GM10266 (cell line): ENCODE measurements at regions not wholly inside any gene's neighbourhood (a gene's known extent, or its start where the extent isn't known, plus 50 kb on each side); places are given as distances from the start of the nearest gene placed in this dataset.

ENCODE experiments used
- DNase-seq: peaks from one replicate; pipeline ENCODE4 v3.0.0; 2012; ENCODE audit errors: extremely low spot score
- CTCF ChIP-seq: IDR thresholded peaks from 2 replicates; pipeline ENCODE4 v1.5.1; 2012; ENCODE audit warnings: mild to moderate bottlenecking, low read depth; ENCODE audit not compliant: control insufficient read depth, insufficient read depth; ENCODE audit errors: missing control alignments

DNA sequence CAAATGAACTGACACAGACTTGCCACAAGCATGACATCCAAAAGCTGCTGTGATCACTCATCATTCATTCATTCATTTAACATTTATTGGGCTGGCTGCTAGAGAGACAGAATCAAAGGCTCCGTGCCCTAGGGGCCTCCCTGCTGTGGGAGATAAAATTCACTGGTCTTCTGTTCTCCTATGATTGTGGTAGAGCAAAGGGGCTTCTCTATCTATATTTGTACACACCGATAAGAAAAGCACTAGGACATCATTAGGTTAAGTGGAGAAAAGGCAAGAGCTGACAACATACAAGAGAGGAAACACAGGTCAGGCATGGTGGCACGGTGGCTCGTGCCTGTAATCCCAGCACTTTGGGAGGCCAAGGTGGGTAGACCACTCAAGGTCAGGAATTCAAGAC lies 847.0 kb downstream of the TYW1 start:
- TF ChIP-seq CTCF = no peak

DNA sequence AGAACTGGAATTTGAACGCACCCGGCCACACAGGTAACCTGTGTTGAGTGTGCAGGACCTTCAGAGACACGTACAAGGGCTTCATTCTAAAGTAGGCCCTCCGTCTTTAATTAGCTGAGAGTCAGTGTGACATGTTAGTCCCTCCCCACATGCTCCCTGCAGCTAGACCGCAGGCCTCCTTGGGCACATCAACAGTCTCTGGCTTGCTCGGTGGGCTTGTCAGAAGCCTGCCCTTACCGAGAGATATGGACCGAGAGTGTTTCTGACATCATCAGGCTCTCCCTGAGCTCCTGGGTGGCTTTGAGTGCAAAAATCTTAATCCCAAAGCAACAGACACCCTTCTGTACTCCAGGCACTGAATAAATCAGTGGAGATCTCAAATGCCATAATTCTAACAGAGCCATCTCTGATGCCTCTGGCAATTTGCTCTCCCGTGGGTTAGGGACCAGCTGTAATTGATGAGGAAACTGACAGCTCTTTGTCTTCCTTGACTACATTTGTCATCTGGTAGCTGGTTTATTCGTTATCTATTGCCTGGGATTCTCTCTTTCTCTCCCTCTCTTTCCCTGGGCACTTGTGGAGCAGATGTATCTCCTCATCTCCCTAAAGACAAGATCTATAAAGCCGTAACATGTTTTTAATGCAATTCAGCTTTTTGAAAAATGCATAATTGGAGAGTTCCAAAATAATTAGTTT lies 850.6 kb downstream of the TYW1 start:
- no peak for DNase-seq
- TF ChIP-seq CTCF = no peak

More for the DNA sequence above, 847.0 kb downstream of the TYW1 start:
- no peak for DNase-seq

- DNase-seq = no peak
- no peak for TF ChIP-seq CTCF
Observed at GRCh38 chr7:67854221-67855178, 857.9 kb downstream of the TYW1 start.

GRCh38 chr7:67855322-67855721 lies 858.7 kb downstream of the TYW1 start:
- DNase-seq = no peak
- TF ChIP-seq CTCF = no peak

- TF ChIP-seq CTCF = no peak
Observed at GRCh38 chr7:67856046-67856445, 859.4 kb downstream of the TYW1 start.

DNA sequence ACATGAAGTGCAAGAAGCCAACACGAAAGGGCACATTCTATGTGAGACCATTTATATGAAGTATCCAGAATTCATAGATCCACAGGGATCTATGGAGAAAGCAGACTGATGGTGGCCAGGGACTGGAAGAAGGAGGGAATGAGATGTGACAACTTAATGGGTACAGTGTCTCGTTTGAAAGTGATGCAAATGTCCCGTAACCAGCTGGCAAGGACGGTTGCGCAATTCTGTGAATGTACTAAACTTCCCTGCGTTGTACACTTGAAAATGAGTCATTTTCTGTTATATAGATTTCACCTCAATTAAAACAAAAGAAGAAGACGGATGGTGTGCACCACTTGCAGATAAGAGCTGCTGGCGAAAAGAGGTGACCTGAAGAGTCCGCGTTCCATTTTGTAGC lies 861.1 kb downstream of the TYW1 start:
- no peak for TF ChIP-seq CTCF
- no peak for DNase-seq

More at GRCh38 chr7:67856046-67856445, 859.4 kb downstream of the TYW1 start:
- no peak for DNase-seq

- no peak for DNase-seq
- no peak for TF ChIP-seq CTCF
Observed at GRCh38 chr7:67858931-67859330, 862.3 kb downstream of the TYW1 start.
